Renal cortex interstitium (tissue), 11 donors: ENCODE measurements at regions not wholly inside any gene's neighbourhood (a gene's known extent, or its start where the extent isn't known, plus 50 kb on each side); places are given as distances from the start of the nearest gene placed in this dataset.
"Not testable (repeated sequence)": the region's sequence is repeated elsewhere in the genome, so short reads cannot be mapped to it uniquely, and the experiment has no call there.

Experiments used
- DNase-seq, 11 donors: peaks; one replicate each; pipeline ENCODE4 v3.0.0-alpha.2; 2013; ENCODE audit warnings: low read depth in 9 of 11, low spot score in 4 of 11; ENCODE audit errors: extremely low read depth in 1 of 11

DNA sequence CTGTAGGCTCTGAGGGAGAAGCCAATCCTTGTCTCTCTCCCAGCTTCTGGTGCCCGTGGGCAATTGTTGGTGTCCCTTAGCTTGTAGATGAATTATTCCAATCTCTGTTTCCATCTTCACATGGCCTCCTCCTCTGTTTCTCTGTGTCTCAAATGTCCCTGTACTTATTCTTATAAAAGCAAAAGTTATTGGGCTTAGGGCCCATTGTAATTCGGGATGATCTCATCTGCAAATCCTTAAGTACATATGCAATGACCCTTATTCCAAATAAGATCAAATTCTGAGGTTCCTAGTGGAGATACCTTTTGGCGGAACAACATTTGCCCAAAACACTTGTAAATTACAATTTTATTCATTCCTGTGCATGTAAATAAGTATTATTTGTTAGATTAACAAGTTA lies 147.4 kb upstream of the EPHA3 start:
- no peak for DNase-seq

DNA sequence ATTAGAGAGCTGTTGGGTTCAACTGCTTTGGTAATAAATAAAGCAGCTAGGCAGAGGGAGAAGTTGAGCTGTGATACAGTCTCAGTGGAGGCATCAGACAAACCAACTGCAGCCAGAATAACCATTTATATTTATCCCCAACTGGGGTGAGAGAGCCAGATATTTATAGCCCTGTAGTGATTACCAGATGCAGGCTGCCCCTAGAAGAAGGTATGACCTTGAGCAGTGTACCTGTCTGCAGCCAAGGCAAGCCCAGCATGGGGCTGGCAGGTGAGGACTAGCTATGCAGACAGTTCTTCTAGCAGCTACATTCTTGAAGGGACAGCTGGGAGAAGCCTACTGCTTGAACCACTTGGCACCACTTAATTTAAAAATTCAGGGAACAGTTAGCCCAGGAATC lies 144.4 kb upstream of the EPHA3 start:
- no peak for DNase-seq

GRCh38 chr3:88979760-88980159 lies 127.7 kb upstream of the EPHA3 start:
- no peak for DNase-seq

GRCh38 chr3:88983458-88983857 lies 124.0 kb upstream of the EPHA3 start:
- no peak for DNase-seq

GRCh38 chr3:88984256-88984655 lies 123.2 kb upstream of the EPHA3 start:
- no peak for DNase-seq

- DNase-seq = no peak
These were observed 122.6 kb upstream of the EPHA3 start for GRCh38 chr3:88984832-88985231.

GRCh38 chr3:88985491-88985890 lies 121.9 kb upstream of the EPHA3 start:
- DNase-seq = no peak

GRCh38 chr3:88986834-88987233 lies 120.6 kb upstream of the EPHA3 start:
- no peak for DNase-seq

DNA sequence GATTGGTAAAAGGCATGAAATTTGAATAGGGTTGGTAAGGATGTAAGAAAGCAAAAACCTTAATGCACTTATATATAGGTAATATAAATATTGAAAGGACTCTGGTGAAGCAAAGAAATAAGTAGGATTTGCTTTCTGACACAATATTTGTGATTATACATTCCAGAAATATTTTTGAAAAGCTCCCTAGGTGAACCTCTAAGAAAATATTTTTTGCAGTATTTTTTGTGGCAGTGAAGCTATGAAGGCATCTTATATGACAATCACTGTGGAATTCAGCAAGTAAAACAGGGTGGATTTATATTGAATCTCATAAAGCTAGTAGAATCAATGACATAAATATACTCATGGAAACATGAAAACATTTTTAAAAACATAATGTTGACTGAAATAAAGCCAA lies 119.6 kb upstream of the EPHA3 start:
- DNase-seq = no peak

GRCh38 chr3:88988906-88989305 lies 118.5 kb upstream of the EPHA3 start:
- no peak for DNase-seq

DNA sequence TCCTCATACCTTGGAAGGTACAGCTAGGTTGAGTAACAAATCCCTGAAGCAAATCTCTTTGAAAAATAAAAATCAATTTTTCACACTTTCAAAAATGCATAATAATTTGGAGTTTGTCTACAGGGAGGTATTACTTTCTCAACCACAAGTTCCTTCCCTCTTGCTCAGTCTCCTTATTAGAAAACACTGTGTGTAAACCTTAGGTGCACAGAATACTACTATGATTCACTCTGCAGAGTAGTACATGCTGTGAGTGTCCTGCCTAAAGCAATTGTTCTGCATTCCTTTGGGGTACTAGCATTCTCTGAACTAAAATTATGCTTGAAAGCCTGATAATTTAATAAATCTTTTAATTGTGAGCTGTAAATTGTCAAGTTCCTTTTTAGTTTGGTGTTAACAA lies 115.9 kb upstream of the EPHA3 start:
- DNase-seq = no peak

DNA sequence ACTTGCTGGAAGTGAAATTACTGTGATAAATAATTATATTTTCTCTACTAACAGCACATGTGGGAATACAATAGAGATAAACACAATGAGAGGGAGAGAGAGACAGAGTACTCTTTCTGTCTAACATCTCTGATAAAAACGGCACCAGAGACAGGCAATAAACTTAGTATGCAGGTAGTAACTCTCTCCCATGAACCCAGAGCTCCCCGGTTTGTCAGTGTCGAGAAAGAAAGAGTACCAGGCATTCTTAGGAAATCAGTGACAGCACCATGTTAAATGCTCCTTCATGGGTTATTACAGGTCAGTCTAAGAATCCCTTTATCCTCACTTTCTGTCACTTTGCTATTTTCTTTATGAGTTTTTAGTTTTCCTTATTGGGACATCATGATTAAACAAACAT lies 110.7 kb upstream of the EPHA3 start:
- DNase-seq = no peak

DNA sequence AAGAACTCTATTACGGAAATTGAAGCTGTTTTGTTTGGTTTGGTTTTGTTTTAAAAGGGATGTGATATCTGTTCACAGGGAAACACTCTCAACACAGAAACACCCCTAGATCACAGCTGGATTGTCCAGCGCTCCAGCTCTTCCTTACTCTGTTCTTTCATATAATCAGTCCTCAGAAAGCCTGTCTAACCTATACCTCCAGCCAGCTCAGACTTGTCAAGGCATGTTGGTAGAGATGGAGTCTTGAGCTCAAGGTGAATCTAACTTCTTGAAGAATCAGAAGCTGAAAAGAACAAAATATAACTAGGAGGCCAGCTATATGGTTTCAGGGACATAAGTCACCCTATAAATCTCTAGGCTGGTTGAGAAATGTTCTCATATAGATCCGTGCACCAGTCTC lies 110.2 kb upstream of the EPHA3 start:
- DNase-seq = no peak

- no peak for DNase-seq
These were observed 106.5 kb upstream of the EPHA3 start for GRCh38 chr3:89000886-89001285.

DNA sequence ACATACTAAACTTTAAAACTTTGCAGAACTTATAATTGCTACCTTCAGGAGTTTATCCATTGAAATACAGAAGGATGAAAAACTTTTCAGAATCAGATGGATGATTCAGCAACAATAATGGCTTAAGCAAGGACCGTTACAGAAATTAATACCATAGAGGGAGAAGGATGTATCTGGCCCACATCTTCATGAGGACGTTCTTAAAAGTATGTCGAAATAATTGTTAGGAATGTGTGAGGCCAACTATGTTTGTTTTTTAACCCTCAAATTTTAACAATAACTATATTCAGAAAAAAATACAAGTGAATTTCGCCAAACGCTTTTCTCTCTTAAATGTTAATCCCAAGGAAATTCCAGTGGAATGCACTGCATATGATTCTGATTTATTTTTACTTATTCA lies 105.2 kb upstream of the EPHA3 start:
- no peak for DNase-seq

GRCh38 chr3:89013536-89013935 lies 93.9 kb upstream of the EPHA3 start:
- DNase-seq = no peak

DNA sequence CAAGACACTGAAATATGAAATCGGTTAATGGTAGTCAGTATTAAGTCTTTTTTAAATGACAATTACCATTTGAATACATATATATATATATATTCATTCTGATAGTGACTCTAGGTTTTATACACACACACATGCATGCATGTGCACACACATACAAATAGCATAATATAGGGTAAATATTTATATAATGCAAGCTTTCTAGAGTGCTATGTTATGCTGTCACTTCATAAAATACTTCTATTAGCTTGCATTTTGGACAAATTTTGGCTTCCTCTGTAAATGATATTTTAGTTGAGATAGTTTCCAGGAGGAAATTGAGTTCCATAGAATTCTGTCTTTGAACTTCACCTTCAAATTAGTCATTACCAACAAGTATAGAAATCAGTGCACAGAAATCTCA lies 89.9 kb upstream of the EPHA3 start:
- DNase-seq = no peak

DNA sequence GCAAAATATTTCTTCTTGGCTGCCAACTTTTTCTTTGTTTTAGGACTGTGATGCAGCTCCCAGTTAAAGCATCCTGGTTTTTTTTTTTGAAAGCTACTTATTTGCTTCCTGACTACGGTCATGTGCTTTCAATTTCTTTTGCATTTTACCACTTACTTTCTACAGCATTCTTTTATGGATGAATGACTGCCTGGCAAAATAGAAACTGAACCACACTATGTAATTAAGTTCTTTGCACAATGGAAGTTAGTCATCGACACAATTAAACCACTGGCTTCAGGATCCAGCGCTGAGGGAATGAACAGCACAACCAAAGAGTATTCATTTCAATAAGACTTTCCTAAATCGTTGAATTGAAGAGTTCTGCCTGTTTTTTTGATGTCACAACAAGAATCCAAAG lies 82.2 kb upstream of the EPHA3 start:
- peak in 6 of 11 donors; percentile 11 to 36 (median 28) for DNase-seq

GRCh38 chr3:89032346-89033013 lies 74.9 kb upstream of the EPHA3 start:
- no peak for DNase-seq

GRCh38 chr3:89034723-89035122 lies 72.7 kb upstream of the EPHA3 start:
- DNase-seq = not testable (repeated sequence)

GRCh38 chr3:89038869-89039268 lies 68.6 kb upstream of the EPHA3 start:
- no peak for DNase-seq
